ENCODE measurements at regions not wholly inside any gene's neighbourhood (a gene's known extent, or its start where the extent isn't known, plus 50 kb on each side); places are given as distances from the start of the nearest gene placed in this dataset.
"Not testable (repeated sequence)": the region's sequence is repeated elsewhere in the genome, so short reads cannot be mapped to it uniquely, and the experiment has no call there.

- DNase-seq: no peak
These were observed 107.3 kb upstream of the SYT6 start for GRCh38 chr1:114260805-114261484.

DNA sequence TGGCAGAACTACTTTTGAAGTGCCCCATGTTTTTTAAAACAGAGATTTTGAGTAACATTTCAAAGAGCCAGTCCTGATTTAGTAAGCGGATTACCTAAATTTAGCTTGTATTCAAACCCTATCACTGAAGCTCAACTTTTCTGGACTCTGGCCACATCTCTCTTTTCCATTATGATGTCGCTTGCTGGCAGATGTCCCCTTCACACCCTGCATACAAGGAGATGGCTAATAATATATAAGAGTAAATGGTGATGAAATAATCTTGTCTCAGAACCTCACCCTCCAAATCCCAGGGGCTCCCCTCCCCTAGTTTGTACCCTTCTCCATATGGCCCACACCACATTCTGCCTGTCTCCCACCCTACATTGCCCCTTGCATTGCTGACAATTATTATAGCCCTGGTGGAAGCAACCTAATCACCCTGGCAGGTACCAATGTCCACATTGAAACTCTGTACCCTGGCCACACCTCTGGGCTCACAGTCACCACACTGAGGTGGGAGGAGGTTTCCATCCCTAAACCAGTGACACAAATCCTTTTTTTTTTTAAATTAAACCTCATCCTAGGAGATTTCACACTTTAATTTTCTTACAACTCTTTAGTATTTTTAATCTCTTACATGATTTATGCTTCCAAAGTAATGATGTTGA is 106.0 kb upstream of the SYT6 start:
- no peak for DNase-seq

GRCh38 chr1:114258633-114259032 is 105.0 kb upstream of the SYT6 start:
- DNase-seq: no peak

GRCh38 chr1:114258074-114258473 is 104.4 kb upstream of the SYT6 start:
- DNase-seq: no peak

DNA sequence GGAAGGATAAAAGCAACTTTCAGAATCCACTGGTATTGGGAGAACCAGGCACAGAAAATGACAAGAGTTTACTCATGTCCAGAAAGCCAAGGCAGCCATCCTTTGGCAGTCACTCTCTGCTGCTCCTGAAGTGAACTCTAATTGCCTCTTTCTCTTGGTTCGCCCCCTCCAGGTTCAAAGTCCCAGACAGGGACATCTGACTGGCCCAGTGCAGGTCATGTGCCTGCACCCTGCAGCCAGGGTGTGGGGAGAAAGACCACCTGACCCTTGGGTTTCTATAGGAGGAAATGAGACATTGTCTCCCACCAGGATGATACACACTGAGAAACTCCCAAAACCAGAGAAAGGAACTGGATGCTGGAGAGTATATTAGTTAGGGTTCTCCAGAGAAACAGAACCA is 103.9 kb upstream of the SYT6 start:
- DNase-seq: no peak

- no peak for DNase-seq
These were observed 100.2 kb upstream of the SYT6 start for GRCh38 chr1:114253900-114254299.

GRCh38 chr1:114251573-114251939 is 97.9 kb upstream of the SYT6 start:
- no peak for DNase-seq

GRCh38 chr1:114250683-114251572 is 97.3 kb upstream of the SYT6 start:
- DNase-seq: no peak

GRCh38 chr1:114249691-114250090 is 96.0 kb upstream of the SYT6 start:
- DNase-seq: no peak

DNA sequence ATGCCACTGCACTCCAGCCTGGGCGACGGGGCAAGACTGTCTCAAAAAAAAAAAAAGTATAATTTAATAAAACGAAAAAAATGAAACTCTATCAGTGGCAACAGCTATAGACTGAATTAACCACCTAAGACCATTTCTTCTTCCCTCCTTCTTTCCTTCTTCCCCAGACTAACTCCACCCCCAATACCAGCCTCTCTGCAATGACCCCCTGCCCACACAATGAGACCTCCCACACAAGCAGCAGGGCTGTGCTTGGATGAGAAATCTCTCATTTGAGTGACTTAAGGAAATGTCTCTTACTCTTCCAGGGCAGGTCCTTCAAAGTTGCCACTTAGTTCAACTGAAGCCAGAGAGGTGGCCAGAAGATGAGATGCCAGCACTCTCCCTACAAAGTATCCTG is 94.5 kb upstream of the SYT6 start:
- DNase-seq: no peak

GRCh38 chr1:114242531-114243210 is 89.0 kb upstream of the SYT6 start:
- not testable (repeated sequence) for DNase-seq

DNA sequence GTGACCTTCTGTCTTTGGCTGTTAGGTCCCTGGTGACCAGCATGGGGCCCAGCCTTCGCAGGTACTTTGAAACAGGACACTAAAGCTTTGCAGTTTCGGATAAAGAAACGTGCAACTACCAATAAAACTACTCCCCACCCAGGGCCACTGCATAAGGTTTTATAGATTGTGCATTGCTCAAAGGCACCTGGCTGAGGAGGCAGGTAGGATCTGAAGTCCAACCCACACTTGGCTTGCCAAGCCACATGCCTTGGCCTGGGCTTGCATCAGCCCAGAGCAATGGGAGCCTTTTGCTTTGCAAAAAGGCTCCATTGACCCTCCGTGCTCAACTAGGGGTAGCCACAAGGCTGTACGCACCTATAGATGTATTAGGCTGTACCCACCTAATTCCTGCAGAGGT is 84.4 kb upstream of the SYT6 start:
- DNase-seq: no peak

- no peak for DNase-seq
These were observed 82.8 kb upstream of the SYT6 start for GRCh38 chr1:114236517-114236916.

GRCh38 chr1:114235960-114236359 is 82.3 kb upstream of the SYT6 start:
- no peak for DNase-seq

DNA sequence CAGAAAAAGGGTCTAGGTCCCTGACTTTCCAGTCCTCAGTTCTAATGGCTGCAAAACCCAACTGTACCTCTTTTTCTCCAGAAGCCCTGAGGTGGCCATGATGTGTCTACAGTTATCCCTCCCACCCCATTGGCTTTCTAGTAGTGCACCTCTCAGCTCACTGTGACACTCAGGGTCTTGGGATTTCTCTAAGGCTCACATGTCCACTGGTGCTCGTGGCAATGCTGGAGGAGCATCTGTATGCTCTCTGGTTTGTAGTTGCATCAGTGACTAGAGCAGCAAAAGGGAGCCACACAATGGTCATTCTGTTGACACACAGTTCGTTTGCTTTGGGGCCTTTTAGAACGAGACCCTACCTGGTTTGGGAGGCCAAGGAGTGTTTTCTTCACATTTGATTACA is 81.6 kb upstream of the SYT6 start:
- DNase-seq: no peak

GRCh38 chr1:114234408-114235124 is 80.9 kb upstream of the SYT6 start:
- DNase-seq: no peak

DNA sequence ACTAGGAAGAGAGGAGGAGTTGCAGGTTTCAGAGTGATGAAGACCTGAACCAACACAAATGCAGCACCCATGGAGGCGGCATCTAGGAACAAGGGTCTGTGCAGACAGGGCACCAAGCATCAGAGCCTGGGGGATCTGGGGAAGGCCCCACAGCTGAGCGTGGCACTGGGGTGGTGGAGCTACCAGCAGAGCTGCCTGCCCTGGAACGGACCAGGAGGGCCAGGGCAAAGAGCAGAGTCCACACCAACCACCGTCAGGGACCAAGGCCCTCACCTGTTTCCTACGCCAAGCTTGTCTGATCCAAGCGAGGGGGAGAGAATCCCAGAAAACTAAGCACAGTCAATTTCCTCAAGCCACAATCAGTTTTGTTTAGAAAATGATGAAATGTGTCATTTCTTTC is 79.0 kb upstream of the SYT6 start:
- DNase-seq: no peak

- DNase-seq: no peak
These were observed 77.6 kb upstream of the SYT6 start for GRCh38 chr1:114231301-114231700.

DNA sequence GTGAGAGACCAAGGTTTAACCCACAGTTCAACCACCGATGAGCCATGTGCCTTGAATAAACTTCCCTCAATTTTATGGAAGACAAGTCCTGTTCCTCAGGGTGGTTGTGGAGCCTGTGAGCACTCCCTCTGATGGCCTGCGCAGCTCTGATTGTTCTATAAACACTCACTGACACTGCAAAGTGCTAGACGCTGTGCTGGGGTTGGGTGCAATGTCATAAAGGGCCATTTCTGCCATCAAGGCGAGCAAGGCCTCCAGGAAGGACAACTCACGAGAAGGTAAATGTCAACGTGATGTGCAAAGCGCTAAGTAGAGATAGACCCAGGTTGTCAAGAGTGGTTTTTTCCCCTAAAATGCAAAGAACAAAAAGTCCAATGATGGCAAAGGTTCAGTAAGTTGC is 75.7 kb upstream of the SYT6 start:
- no peak for DNase-seq

GRCh38 chr1:114227059-114227458 is 73.4 kb upstream of the SYT6 start:
- no peak for DNase-seq

DNA sequence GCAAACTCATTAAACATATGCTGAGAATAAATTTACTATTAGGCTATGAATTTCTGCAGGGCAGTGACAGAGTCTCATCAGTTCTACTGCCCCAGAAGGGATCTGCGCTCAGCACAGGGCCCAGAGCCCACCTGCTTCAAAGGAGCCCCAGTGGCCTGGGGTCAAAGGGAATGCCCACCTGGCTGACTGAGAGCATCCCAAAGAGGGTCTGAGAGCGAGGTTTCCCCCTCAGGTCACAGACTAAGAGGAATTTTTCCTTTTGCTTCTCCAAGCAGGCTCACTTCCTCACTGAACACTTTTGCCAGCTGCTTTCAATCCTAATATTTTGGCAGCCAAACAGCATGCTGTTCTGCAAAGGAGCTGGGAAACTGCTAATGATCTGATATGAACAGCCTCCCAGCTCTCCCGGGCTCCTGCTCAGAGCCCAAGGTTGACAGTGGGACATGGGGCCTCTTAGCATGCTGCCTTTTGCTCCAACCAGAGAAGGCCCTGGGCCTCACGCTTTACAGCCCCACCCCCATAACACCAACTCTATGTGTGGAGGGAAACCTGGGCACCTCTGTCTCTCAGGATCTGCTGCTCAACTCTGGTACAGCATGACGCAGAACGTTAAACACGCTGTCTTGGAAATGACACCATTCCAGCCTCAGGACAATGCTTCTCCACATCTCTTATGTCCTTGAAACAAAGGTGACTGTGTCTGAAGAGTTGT is 70.7 kb upstream of the SYT6 start:
- no peak for DNase-seq

GRCh38 chr1:114222920-114223319 is 69.3 kb upstream of the SYT6 start:
- no peak for DNase-seq
